ENCODE measurements at regions not wholly inside any gene's neighbourhood (a gene's known extent, or its start where the extent isn't known, plus 50 kb on each side); places are given as distances from the start of the nearest gene placed in this dataset.
A peak's percentile ranks its signal among the peaks of the same experiment; 100 is the strongest.

DNA sequence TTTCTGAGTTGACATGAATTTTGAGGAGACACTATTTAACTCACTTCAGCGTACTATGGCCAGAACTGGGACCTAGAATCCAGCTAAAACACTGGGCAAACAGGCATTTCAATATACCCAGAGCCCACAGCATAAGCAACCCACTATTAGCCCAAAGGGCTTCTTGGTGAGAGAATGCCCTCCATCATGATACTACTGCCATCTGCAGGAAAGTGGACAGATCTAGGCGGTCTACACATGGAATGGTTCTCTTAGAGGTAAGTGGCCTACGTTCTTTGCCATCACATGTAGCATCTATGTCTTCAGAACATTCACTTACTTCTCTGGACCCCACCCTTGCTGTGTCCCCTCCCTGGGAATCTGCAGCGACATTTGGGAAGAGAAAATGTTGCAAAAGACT lies 181.3 kb upstream of the LINC00305 start:
- TF ChIP-seq, protein P1, sequence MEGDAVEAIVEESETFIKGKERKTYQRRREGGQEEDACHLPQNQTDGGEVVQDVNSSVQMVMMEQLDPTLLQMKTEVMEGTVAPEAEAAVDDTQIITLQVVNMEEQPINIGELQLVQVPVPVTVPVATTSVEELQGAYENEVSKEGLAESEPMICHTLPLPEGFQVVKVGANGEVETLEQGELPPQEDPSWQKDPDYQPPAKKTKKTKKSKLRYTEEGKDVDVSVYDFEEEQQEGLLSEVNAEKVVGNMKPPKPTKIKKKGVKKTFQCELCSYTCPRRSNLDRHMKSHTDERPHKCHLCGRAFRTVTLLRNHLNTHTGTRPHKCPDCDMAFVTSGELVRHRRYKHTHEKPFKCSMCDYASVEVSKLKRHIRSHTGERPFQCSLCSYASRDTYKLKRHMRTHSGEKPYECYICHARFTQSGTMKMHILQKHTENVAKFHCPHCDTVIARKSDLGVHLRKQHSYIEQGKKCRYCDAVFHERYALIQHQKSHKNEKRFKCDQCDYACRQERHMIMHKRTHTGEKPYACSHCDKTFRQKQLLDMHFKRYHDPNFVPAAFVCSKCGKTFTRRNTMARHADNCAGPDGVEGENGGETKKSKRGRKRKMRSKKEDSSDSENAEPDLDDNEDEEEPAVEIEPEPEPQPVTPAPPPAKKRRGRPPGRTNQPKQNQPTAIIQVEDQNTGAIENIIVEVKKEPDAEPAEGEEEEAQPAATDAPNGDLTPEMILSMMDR (conservative IDR thresholded peaks at IDR 0.05) = peak; percentile 10
- no peak for TF ChIP-seq ZFX (IDR thresholded peaks at IDR 0.05)
